ENCODE measurements at regions not wholly inside any gene's neighbourhood (a gene's known extent, or its start where the extent isn't known, plus 50 kb on each side); places are given as distances from the start of the nearest gene placed in this dataset.

GRCh38 chr12:73719223-73719622 lies 818.4 kb upstream of the ATXN7L3B start:
- no peaks in the 10 kb centered on the region for H3K9me3 Mint-ChIP-seq (ENCODE audit: unreplicated experiment)
- no peaks in the 10 kb centered on the region for H3K4me1 Mint-ChIP-seq (ENCODE audit: unreplicated experiment)
- H3K27ac Mint-ChIP-seq (ENCODE audit: unreplicated experiment) = no peak overlapping the region
- no peak for TF ChIP-seq CTCF (IDR thresholded peaks at IDR 0.05)
- H3K36me3 Mint-ChIP-seq (ENCODE audit: unreplicated experiment) = no peaks in the 10 kb centered on the region
- no peak for DNase-seq (ENCODE audit: extremely low spot score, unreplicated experiment)
- no peak overlapping the region for H3K4me3 Mint-ChIP-seq (ENCODE audit: unreplicated experiment)
- H3K27me3 Mint-ChIP-seq (ENCODE audit: unreplicated experiment) = no peaks in the 10 kb centered on the region

- H3K4me3 Mint-ChIP-seq (ENCODE audit: unreplicated experiment) = no peak overlapping the region
- H3K27me3 Mint-ChIP-seq (ENCODE audit: unreplicated experiment) = no peaks in the 10 kb centered on the region
- H3K27ac Mint-ChIP-seq (ENCODE audit: unreplicated experiment) = no peak overlapping the region
- no peaks in the 10 kb centered on the region for H3K36me3 Mint-ChIP-seq (ENCODE audit: unreplicated experiment)
- no peak for DNase-seq (ENCODE audit: extremely low spot score, unreplicated experiment)
- no peaks in the 10 kb centered on the region for H3K4me1 Mint-ChIP-seq (ENCODE audit: unreplicated experiment)
- no peaks in the 10 kb centered on the region for H3K9me3 Mint-ChIP-seq (ENCODE audit: unreplicated experiment)
- no peak for TF ChIP-seq CTCF (IDR thresholded peaks at IDR 0.05)
These were observed 810.8 kb upstream of the ATXN7L3B start for GRCh38 chr12:73726881-73727280.

- no peak for DNase-seq (ENCODE audit: extremely low spot score, unreplicated experiment)
These were observed 806.0 kb upstream of the ATXN7L3B start for GRCh38 chr12:73731658-73732057.

GRCh38 chr12:73769337-73769736 lies 768.3 kb upstream of the ATXN7L3B start:
- H3K27ac Mint-ChIP-seq (ENCODE audit: unreplicated experiment) = no peak overlapping the region
- no peaks in the 10 kb centered on the region for H3K9me3 Mint-ChIP-seq (ENCODE audit: unreplicated experiment)
- H3K27me3 Mint-ChIP-seq (ENCODE audit: unreplicated experiment) = no peaks in the 10 kb centered on the region
- no peak for TF ChIP-seq CTCF (IDR thresholded peaks at IDR 0.05)
- H3K36me3 Mint-ChIP-seq (ENCODE audit: unreplicated experiment) = no peaks in the 10 kb centered on the region
- no peaks in the 10 kb centered on the region for H3K4me1 Mint-ChIP-seq (ENCODE audit: unreplicated experiment)
- no peak for DNase-seq (ENCODE audit: extremely low spot score, unreplicated experiment)
- H3K4me3 Mint-ChIP-seq (ENCODE audit: unreplicated experiment) = no peak overlapping the region

More at GRCh38 chr12:73731658-73732057, 806.0 kb upstream of the ATXN7L3B start:
- Mint-ChIP-seq H3K27me3 (ENCODE audit: unreplicated experiment) (no peaks in the 10 kb centered on the region), H3K4me3 (ENCODE audit: unreplicated experiment) (no peak overlapping the region), H3K9me3 (ENCODE audit: unreplicated experiment) (no peaks in the 10 kb centered on the region), H3K27ac (ENCODE audit: unreplicated experiment) (no peak overlapping the region), H3K4me1 (ENCODE audit: unreplicated experiment) (no peaks in the 10 kb centered on the region), H3K36me3 (ENCODE audit: unreplicated experiment) (no peaks in the 10 kb centered on the region)
- no peak for TF ChIP-seq CTCF (IDR thresholded peaks at IDR 0.05)

GRCh38 chr12:73798523-73798922 lies 739.1 kb upstream of the ATXN7L3B start:
- Mint-ChIP-seq H3K36me3 (ENCODE audit: unreplicated experiment) (no peaks in the 10 kb centered on the region), H3K9me3 (ENCODE audit: unreplicated experiment) (peaks cover 9% of the 10 kb centered on the region), H3K27me3 (ENCODE audit: unreplicated experiment) (no peaks in the 10 kb centered on the region), H3K27ac (ENCODE audit: unreplicated experiment) (no peak overlapping the region), H3K4me1 (ENCODE audit: unreplicated experiment) (peaks cover 4% of the 10 kb centered on the region), H3K4me3 (ENCODE audit: unreplicated experiment) (no peak overlapping the region)
- DNase-seq (ENCODE audit: extremely low spot score, unreplicated experiment) = no peak
- no peak for TF ChIP-seq CTCF (IDR thresholded peaks at IDR 0.05)
